ENCODE measurements at regions not wholly inside any gene's neighbourhood (a gene's known extent, or its start where the extent isn't known, plus 50 kb on each side); places are given as distances from the start of the nearest gene placed in this dataset.
"Not testable (repeated sequence)": the region's sequence is repeated elsewhere in the genome, so short reads cannot be mapped to it uniquely, and the experiment has no call there.

GRCh38 chr3:90206482-90206881, 1099.1 kb downstream of the EPHA3 start:
- DNase-seq (ENCODE audit: low spot score): not testable (repeated sequence)

DNA sequence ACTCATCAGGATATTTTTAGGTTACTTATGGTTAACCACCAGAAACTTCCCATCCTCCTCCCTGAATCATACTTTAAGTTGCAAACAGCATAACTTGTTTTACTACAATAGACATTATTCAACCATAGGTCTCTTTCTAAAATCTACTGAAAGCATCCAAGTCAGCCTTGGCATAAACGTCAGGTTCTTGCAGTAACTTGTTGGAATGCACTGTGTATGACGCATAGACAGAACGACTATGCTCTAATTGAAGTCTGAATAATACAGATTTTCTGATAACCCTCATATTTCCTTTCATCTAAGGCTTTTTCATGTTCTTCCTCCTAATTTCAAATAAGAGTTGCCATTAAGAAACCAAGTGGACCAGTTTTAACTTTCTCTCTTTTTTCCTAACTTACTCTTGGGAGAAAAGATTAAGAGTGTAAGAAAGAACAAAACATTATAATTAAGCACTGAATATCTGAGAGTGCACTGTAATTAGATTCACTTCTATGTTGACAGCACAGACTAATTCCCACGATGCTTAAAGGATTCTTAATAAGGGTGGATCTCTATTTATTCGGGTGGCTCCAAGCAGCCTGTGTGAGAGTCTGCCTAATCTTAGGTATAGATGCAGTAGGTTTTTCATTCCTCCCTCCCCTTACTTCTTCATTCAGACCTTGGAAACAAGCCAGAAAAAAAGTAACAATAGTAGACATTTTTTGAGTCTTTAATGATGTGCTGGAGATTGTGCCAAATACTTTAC, 1100.1 kb downstream of the EPHA3 start:
- DNase-seq (ENCODE audit: low spot score): not testable (repeated sequence)

GRCh38 chr3:90221900-90222299, 1114.5 kb downstream of the EPHA3 start:
- DNase-seq (ENCODE audit: low spot score): no peak

GRCh38 chr3:90241481-90241880, 1134.1 kb downstream of the EPHA3 start:
- no peak for DNase-seq (ENCODE audit: low spot score)

DNA sequence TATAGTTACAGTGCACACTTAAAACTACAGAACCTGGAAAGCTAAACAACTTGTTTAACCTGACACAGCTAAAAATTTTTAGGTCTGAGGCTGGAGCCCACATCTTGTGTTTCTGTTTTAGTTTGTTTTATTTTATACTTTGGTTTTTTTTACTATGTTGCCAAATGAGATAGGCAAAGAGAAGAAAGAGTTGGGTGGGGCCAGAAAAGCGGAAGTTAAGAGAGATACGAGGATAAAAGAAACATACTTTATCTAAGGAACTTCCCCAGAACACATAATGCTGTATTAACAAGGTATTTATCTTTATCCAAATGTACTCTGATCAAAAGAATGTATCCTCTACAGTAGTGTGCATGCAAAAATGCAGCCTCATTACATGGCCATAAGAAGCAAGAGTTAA, 1145.7 kb downstream of the EPHA3 start:
- no peak for DNase-seq (ENCODE audit: low spot score)

DNA sequence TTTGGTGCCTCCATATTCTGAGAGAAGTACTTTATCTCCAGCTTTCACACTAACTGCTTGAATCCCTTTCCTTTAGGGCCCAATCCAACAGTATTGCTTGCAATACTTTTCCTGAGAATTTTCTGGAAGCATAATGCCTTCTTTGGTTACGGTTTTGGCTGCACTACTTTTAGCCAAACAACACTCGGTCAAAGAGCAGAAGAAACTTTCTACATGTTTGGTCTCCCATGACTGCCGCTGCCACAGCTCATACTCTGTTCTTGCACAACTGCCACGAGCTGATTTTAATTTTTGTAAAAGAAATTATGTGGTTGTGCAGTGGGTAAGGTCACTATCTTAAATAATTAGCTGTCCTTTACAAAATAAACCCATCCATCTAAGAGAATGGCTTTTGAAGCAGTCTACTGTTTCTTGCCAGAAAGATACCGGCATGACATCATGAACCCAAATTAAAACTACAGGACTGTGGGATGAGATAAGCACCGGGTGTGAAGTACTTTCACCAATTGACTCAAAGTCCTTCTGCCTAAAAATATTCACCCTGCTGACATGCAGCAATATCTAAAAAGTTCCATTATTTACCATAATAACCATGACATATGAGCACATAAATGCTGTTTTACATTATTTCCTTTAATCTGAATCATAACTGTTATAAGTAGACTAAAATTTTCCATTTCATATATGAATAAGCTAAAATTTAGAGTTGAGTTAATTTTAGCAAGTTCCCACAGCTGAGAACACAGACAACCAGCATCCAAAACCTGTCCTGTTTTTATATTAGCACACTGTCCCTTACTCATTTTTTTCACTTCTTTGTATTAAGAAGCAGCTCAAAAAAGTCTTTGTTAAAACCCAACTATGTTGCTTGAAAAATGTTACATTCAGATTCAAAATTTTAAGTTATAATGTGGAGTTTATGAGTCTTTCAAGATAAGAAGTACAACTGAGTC, 1154.3 kb downstream of the EPHA3 start:
- no peak for DNase-seq (ENCODE audit: low spot score)

Measured in iPS-NIHi11 (cell line).